ENCODE measurements at regions not wholly inside any gene's neighbourhood (a gene's known extent, or its start where the extent isn't known, plus 50 kb on each side); places are given as distances from the start of the nearest gene placed in this dataset.
"Not testable (repeated sequence)": the region's sequence is repeated elsewhere in the genome, so short reads cannot be mapped to it uniquely, and the experiment has no call there.

DNA sequence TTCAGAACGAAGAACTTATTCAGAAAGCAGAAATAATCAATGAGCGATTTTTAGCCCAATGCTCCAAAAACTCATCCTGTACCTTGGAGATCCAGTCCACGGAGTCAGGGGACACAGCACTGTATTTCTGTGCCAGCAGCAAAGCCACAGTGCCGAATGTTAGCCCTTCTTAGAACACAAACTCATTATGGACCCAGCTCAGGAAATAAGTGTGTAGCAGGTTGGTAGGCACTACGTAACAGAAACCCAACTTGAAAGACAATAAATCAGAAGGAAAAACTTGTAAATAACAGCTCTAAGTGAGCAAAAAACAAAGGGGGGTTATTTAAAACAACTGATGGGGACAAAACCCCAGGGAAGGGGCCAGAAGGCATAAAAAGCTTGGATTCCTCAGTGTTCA, 112.0 kb upstream of the PRSS1 start:
- DNase-seq: no peak

DNA sequence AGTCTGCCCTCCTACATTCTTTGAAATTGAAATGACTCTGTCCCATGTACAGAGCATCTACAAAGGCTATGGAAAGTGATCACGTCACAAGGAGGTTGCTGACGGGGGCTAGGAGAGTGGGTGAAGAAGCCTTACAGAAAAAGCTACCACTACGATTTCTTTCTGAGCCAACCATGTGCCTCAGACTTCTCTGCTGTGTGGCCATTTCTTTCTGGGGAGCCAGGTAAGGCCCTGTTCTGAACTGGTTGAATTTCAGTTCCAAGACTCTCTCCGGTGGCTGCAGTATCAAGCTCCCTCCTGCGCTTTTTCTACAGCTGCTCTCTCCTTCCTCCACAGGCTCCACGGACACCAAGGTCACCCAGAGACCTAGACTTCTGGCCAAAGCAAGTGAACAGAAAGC, 112.5 kb upstream of the PRSS1 start:
- DNase-seq: no peak

DNA sequence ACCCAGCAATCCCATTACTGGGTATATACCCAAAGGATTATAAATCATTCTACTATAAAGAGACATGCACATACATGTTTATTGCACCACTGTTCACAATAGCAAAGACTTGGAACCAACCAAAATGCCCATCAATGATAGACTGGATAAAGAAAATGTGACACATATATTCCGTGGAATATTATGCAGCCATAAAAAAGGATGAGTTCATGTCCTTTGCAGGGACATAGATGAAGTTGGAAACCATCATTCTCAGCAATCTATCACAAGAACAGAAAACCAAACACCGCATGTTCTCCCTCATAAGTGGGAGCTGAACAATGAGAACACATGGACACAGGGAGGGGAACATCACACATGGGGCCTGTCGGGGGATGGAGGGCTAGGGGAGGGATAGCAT, 113.2 kb upstream of the PRSS1 start:
- not testable (repeated sequence) for DNase-seq

DNA sequence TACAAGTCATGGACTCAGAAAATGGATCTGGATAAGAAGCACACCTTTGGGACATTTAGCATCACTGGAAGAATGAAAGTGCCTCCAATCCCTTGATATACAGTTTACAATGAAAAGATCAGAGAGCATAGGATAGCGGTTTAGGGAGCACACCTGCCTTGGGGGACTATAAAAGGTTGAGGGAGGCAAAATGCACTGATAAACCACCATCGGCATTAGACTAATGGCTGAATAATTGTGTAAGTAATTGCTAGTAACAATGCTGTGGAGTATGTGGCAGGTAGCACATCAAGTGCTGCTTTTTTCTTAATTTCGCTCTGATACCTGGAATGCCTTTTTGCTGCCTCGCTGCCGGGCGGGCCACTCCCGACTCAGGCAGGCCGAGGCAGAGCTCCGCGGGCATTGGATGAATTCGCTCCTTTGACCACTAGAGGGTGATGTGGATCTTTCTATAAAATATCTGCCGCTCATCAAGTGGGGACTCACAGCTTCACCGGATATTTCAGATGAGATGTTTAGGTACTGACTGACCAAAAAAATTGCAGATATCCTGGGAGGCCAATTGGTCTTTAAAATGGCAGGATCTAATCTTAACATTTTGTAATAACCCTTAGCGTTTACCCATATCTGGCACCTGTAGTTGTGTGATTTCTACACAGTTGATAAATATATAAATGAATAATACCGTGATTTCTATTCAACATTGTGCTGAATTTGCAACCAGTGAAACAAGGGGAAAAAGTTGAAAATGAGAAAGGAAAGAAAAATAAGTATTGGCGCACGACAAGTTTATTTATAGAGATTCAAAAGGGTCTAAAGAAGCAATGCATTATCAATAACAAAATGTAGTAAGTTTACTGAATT, 116.8 kb upstream of the PRSS1 start:
- peak in 38 of 56 donors; percentile 2 to 75 (median 27) for DNase-seq

DNA sequence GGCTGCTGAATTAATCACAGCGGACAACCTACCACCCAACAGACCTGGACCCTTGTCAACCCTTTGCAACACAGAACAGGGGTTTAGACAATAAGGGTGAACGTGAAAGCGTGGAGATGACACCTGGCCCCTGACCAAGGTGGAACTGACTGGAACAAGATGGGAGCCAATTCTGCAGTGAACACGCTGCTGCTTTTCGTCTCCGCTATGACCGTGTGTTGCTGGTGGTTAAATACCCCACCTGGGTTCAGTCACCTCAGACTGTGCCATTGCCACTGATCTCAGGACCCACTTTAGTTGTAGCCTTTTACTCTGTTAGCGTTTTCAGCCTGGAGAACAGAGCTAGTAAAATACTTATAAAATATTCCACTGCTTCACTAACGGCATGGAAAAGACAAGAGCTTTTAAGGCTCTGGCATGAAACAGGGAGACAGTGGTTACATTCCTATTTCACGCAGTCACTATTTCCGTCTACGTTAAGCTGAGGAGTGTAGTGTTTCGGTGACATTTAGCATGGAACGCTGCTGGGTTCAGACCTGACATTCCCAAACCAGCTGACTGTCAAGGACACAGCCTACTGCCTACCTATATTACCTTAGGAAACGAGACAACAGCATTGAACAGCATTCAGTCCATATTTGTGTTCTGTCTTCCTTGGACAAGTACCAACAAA, 119.5 kb upstream of the PRSS1 start:
- DNase-seq: peak in 1 of 56 donors; percentile 2

DNA sequence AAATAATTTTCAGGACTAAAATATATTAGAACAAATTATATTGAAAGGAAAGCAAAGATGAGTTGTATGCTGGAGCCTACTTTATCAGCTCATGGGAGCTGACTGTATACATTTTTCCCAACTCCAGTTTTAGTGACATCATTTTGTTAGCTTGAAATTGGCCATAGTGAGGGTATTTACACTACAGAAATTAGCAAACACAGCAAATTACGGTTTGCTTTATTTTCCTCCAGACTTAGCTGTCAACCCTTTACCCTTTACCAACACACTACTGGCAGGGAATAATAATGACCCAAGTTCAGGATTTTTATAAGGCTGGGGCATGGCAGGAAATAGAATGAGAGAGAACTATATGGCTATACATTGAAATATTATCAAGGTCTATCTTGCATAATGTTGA, 120.3 kb upstream of the PRSS1 start:
- DNase-seq: no peak

DNA sequence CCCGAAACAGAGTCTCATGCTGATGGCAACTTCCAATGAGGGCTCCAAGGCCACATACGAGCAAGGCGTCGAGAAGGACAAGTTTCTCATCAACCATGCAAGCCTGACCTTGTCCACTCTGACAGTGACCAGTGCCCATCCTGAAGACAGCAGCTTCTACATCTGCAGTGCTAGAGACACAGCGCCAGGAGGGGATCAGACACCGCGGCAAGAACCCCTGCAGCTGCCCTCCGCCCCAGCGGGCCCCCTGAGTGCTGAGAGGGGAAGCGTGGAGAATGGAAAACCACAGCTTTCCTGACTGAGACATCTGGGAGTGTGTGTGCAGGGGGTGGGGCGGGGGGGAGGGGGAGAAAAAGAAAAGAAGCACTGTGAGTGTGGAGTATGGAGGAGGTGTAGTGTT, 122.0 kb upstream of the PRSS1 start:
- not testable (repeated sequence) for DNase-seq

DNA sequence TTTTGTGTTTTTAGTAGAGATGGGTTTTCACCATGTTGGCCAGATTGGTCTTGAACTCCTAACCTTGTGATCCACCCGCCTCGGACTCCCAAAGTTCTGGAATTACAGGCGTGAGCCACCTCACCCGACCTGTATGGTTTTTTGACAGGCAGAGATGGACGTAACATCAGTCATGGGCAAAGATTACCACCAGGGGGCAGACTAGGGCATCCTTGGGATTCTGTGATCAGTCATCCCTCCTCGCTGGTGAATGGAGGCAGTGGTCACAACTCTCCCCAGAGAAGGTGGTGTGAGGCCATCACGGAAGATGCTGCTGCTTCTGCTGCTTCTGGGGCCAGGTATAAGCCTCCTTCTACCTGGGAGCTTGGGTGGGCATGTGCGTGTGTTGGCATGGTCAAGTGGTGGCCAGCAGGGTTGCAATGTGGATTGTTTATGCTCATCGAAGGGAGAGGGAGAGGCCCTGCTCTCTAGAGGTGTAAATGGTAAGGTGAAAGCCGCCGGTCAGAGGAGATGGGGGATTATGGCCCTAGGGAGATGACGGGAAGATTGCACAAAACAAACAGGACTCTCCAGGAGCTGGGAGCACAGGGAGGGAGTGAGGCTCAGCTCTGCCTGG, 122.7 kb upstream of the PRSS1 start:
- DNase-seq: peak in 17 of 56 donors; percentile 3 to 56 (median 10)

DNA sequence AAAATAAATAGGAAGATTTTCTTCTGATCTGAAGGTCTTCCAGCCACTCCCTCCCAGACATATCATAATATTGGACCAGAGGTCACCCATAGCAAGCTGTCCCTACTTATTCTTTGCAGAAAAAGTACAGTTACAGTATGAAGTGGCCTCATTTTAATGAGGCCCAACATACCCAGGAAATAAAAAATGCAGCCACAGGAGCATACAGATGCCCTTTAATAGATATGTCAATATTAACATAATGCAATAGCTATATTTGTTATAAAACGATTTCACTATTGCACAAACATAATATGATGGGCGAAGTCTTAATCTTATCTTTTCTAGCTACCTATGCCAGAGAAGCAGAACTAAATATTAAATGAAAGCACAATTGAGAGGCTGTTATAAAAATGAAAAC, 124.1 kb upstream of the PRSS1 start:
- not testable (repeated sequence) for DNase-seq

DNA sequence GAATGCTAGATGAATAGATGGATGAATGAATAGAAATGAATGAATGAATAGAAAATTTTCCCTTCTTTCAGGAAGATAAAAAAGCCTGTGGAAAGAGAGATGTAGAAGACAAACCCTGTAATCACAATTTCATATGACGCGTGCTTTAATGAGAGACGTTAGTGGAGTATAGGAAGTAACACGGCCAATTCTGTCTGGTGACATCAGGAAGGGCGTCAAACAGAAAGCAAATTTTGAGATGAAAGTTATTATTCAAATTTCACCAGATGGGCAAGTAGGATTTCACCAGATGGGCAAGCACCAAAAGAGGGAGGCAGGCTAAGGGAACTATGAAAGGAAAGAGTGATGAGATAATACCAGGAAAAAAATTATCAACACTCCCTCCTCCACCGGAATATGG, 128.9 kb upstream of the PRSS1 start:
- no peak for DNase-seq

DNA sequence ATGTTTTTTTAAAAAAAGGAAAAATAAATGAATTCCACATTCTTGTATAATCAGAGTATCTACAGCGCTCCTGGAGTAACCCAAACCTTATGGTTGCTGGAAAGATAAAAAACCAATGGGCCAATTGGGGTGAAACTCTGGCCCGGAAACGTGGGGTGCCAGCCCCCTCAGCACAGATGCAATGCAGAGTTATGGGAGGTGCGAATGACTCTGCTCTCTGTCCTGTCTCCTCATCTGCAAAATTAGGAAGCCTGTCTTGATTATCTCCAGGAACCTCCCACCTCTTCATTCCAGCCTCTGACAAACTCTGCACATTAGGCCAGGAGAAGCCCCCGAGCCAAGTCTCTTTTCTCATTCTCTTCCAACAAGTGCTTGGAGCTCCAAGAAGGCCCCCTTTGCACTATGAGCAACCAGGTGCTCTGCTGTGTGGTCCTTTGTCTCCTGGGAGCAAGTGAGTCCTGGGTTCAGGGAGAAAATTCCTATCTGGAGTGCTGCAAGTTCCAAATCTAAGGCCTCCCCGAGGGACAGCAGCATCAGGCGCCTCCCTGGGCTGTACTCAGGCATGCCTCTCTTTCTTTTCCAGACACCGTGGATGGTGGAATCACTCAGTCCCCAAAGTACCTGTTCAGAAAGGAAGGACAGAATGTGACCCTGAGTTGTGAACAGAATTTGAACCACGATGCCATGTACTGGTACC, 130.5 kb upstream of the PRSS1 start:
- DNase-seq: no peak

DNA sequence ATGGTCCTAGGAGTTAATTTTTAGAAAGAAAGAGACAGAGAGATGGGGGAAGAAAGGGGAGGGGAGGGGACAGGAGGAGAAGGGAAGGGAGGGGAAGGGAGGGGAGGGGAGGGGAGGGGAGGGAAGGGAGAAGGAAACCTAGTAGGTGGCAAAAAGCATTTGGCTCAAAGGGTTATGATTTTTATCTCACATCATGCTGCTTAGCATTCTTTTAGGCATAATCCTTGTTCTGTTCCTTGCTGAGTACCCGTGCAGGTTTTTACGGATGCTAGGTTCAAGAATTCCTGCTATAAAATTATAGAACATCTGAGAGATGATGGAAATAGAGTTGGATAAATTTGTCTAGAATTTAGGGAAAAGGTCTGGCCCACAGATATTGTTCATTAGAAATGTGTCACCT, 132.4 kb upstream of the PRSS1 start:
- DNase-seq: no peak

DNA sequence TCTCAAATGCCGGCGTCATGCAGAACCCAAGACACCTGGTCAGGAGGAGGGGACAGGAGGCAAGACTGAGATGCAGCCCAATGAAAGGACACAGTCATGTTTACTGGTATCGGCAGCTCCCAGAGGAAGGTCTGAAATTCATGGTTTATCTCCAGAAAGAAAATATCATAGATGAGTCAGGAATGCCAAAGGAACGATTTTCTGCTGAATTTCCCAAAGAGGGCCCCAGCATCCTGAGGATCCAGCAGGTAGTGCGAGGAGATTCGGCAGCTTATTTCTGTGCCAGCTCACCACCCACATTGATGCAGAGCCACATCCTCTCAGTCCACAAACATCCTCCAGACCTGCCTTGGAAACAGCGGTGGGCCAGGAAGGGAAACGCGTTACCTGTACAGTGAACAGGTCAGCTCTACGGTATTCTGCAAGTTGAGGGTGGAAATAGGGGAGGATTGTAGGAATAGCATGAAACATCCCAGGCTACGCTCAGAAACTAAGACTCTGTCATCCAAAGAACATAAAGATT, 133.1 kb upstream of the PRSS1 start:
- no peak for DNase-seq

DNA sequence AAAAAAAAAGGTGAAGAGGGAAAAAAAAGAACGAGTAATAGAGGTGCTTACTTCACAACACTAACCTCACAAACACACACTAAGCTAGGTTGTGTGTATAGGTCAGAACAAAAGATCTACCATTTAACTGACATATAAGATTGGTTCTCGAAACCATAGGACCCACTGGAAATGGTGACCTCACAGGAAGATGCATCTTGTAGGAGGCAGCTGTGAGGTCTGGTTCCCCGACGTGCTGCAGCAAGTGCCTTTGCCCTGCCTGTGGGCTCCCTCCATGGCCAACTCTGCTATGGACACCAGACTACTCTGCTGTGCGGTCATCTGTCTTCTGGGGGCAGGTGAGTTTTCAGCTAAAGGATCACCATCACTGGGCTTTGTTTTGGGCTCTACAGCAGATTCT, 133.8 kb upstream of the PRSS1 start:
- no peak for DNase-seq

DNA sequence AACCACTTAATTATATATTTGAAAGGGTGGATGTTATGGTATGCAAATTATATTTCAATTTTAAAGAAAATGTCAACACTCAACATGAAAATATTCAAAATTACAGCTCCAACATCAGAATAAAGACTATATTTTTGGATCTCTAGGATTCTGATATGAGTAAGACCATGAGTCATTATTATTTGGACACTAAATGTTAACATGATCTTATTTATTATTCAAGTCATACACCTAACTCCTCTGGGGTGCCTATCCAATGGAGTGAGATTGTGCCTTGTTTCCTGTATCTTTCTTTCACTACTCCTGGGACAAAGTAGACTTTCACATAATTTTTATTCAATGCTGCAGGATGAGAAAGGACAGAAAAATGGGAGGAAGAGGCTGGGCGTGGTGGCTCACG, 135.2 kb upstream of the PRSS1 start:
- DNase-seq: no peak

DNA sequence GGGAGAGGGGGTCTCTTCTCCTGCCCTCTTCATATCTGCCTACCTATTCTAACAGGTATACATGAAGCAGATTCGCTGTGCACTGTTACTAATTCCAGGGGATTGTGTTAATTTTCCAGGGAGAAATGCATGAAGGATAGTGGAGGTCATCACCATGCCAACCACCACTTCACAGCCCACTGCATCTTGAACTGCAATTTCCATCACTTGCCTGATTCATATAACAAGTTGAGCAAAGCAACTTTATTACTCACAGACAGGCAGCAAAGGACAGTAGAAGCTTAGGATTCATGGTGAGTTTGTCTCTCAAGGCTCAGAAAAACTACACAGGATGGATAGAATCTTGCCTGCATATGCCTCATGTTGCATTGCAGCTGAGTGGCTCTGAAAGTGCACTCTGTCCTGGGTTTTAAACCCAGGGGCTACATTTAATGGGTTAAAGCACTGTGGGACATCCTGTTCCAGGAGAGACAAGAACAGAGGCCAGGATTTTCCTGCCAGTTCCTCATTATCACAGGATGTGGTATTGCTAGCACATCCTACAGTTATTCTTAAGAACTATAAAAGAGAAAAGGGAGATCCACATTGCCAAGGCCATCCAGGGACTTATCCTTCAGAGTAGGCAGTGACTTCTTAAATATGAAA, 136.9 kb upstream of the PRSS1 start:
- no peak for DNase-seq

DNA sequence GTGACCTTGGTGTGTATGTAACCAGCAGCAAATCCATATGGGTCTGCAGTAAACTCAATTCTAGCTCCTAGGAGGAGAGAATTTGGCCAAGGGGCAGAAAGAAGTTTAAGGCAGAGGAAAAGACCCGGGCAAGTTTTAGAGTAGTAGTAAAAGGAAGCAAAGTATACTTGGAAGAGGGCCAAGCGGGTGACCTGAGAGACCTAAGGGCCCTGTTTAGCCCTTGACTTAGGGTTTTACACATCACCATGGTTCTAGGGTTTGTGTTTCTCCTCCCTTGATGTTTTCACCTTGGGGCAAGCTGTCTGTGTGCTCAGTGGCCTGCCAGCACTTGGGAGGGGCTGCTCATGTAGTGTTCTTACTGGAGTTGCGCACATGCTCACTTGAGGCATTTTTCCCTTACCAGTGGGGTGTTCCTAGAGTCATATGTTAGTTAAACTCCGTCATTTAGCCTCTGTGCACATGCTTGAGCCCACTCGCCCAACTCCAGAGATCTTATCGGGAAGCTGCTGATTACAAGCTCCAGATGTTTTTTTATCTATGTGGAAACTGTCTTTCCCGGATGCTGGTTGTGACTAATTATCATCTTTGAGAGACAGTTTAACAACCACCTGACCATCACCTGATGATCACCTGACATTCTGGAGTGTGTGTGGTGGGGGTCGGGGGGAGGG, 137.6 kb upstream of the PRSS1 start:
- peak in 1 of 56 donors; percentile 12 for DNase-seq

DNA sequence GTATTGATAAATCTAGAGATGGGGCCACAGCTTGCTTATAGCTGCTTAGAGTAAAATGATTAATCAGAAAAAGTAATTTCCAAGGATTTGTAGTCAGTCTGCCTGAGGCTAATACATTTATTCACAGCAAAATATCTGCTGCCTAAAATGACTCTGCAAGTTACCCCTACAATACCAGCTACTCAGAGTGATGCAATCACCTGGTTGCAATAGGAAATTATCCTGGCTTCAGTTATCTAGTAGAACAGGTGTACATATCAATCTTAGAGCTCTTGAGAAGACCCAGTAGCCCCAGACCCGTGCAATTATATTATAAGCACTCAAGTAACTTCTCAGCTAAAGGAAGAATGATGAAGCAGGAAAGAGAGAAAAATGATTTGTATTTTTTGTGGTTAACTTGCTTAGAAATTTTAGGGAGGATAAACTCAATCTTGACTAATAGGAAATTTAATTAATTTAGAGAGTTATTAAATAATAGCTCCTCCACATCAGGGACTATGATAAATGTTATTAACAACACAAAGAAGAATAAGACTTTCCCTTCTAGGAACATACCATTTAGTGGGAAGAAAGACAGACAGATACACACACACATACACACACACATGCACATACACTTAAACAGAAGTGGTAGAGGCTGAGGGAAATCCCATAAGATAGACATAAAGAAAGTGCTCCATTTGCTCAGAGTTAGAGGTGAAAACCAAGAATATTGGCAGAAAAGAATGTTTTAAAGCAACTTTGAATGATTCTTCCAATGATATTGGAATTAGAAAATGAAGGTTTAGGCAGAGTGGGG, 140.4 kb upstream of the PRSS1 start:
- no peak for DNase-seq

DNA sequence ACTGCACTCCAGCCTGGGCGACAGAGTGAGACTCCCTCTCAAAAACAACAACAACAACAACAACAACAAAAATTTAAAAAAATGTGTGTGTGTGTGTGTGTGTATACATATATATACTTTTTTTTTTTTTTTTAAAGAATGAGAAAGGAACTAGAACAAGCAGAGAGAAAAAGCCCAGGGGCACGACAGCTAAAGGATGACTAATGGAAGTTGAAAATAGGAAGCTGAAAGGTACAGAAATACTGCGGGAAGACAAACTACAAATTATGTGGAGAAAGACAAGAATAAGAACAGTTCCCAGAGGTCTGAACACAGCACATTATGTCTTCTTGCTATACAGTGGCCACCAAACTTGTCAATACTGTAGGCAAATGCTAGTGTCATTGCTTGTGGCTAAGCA, 141.9 kb upstream of the PRSS1 start:
- no peak for DNase-seq

DNA sequence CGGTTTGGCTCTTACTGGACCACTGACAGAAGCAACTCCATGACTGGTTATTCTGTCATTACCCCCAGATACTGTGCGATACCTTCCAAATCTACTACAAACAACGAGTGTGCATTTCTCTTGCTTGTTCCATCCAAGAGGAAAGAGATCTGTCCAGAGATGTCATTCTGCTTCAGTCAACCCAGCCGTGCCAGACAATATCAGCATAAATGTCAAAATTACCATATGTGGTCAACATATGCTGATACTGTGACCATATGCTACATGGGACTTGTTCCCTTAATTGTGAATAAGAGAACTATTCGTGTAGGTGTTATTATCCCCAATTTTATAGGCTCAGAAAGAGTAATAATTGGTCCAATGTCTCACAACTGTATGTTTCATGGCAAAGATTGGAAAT, 143.2 kb upstream of the PRSS1 start:
- no peak for DNase-seq
